ENCODE measurements at regions not wholly inside any gene's neighbourhood (a gene's known extent, or its start where the extent isn't known, plus 50 kb on each side); places are given as distances from the start of the nearest gene placed in this dataset.
A peak's percentile ranks its signal among the peaks of the same experiment; 100 is the strongest.
"Not testable (repeated sequence)": the region's sequence is repeated elsewhere in the genome, so short reads cannot be mapped to it uniquely, and the experiment has no call there.

GRCh38 chr14:38046160-38046559 lies 161.5 kb upstream of the SSTR1 start:
- no peaks in the 10 kb centered on the region for H3K36me3 ChIP-seq
- no peak overlapping the region for H3K27ac ChIP-seq
- no peak overlapping the region for H3K4me3 ChIP-seq
- ATAC-seq: no peak
- 88 to 89% methylated on average over 2 of the region's 2 CpGs for WGBS, 2 donors
- intact Hi-C loops (cut with DNase I): no loop called here
- TF ChIP-seq CTCF (IDR thresholded peaks at IDR 0.05): no peak
- no peaks in the 10 kb centered on the region for H3K27me3 ChIP-seq
- peaks cover 0 to 4% (median 0%) of the 10 kb centered on the region in 9 donors for H3K4me1 ChIP-seq
- no peak for DNase-seq
- H3K9me3 ChIP-seq: peaks cover 0 to 16% (median 0%) of the 10 kb centered on the region in 11 donors

GRCh38 chr14:38047195-38047902 lies 160.4 kb upstream of the SSTR1 start:
- TF ChIP-seq CTCF (IDR thresholded peaks at IDR 0.05): no peak
- Histone ChIP-seq H3K4me1 (peaks cover 0 to 4% (median 0%) of the 10 kb centered on the region in 9 donors), H3K9me3 (peaks cover 0 to 16% (median 0%) of the 10 kb centered on the region in 11 donors), H3K27me3 (no peaks in the 10 kb centered on the region), H3K36me3 (no peaks in the 10 kb centered on the region), H3K4me3 (no peak overlapping the region), H3K27ac (peak overlapping the region in 1 of 10 donors; percentile 29)
- ATAC-seq (peak in 1 of 8 donors; percentile 37), DNase-seq (no peak)
- intact Hi-C loops (cut with DNase I): no loop called here
- WGBS, 2 donors: 54 to 70% methylated on average over 2 of the region's 2 CpGs

GRCh38 chr14:38053666-38054065 lies 154.0 kb upstream of the SSTR1 start:
- Histone ChIP-seq H3K4me1 (no peaks in the 10 kb centered on the region), H3K9me3 (peaks cover 0 to 5% (median 0%) of the 10 kb centered on the region in 11 donors), H3K4me3 (no peak overlapping the region), H3K27ac (no peak overlapping the region), H3K27me3 (no peaks in the 10 kb centered on the region), H3K36me3 (no peaks in the 10 kb centered on the region)
- TF ChIP-seq CTCF (IDR thresholded peaks at IDR 0.05): no peak
- DNase-seq (no peak), ATAC-seq (no peak)
- intact Hi-C loops (cut with DNase I): no loop called here

GRCh38 chr14:38056270-38056669 lies 151.4 kb upstream of the SSTR1 start:
- intact Hi-C loops (cut with DNase I): no loop called here

GRCh38 chr14:38062223-38062622 lies 145.5 kb upstream of the SSTR1 start:
- H3K27ac ChIP-seq; intact Hi-C loops (cut with DNase I); H3K4me1 ChIP-seq; H3K27me3 ChIP-seq; H3K4me3 ChIP-seq; H3K36me3 ChIP-seq; DNase-seq; ATAC-seq: not testable (repeated sequence)
- 94% methylated on average over 2 of the region's 2 CpGs for WGBS, 2 donors
- H3K9me3 ChIP-seq: peaks cover 0 to 49% (median 14%) of the 10 kb centered on the region in 11 donors

More at GRCh38 chr14:38056270-38056669, 151.4 kb upstream of the SSTR1 start:
- Histone ChIP-seq H3K4me3 (no peak overlapping the region), H3K9me3 (peaks cover 0 to 23% (median 4%) of the 10 kb centered on the region in 11 donors), H3K27ac (no peak overlapping the region), H3K36me3 (no peaks in the 10 kb centered on the region), H3K4me1 (no peaks in the 10 kb centered on the region), H3K27me3 (no peaks in the 10 kb centered on the region)
- WGBS, 2 donors: 76 to 77% methylated on average over 2 of the region's 2 CpGs
- no peak for ATAC-seq
- no peak for DNase-seq
- TF ChIP-seq CTCF (IDR thresholded peaks at IDR 0.05): no peak

Data from heart right ventricle (tissue), 16 donors.